NT2/D1 (cell line): ENCODE measurements at regions not wholly inside any gene's neighbourhood (a gene's known extent, or its start where the extent isn't known, plus 50 kb on each side); places are given as distances from the start of the nearest gene placed in this dataset.
"Not testable (repeated sequence)": the region's sequence is repeated elsewhere in the genome, so short reads cannot be mapped to it uniquely, and the experiment has no call there.

Experiments
- DNase-seq: peaks from one replicate; pipeline ENCODE4 v3.0.0-alpha.2; 2011; ENCODE audit warnings: low read depth, low spot score
- H3K27me3 ChIP-seq: 2 replicates; pipeline ENCODE4 v1.6.0; 2011; ENCODE audit warnings: mild to moderate bottlenecking; ENCODE audit not compliant: insufficient read length, insufficient read depth
- H3K36me3 ChIP-seq: 2 replicates; pipeline ENCODE4 v1.6.1; 2011; ENCODE audit warnings: mild to moderate bottlenecking, low read length, mixed read lengths; ENCODE audit not compliant: insufficient read depth, insufficient read length
- H3K4me1 ChIP-seq: 2 replicates; pipeline ENCODE4 v1.5.1; 2011; ENCODE audit not compliant: insufficient read depth, insufficient read length
- H3K4me3 ChIP-seq: 2 replicates; pipeline ENCODE4 v1.5.1; 2011; ENCODE audit warnings: low read depth; ENCODE audit not compliant: insufficient read length
- H3K9ac ChIP-seq: 2 replicates; pipeline ENCODE4 v1.6.0; 2011; ENCODE audit warnings: low read depth; ENCODE audit not compliant: insufficient read length
- H3K9me3 ChIP-seq: 2 replicates; pipeline ENCODE4 v1.5.1; 2011; ENCODE audit warnings: mild to moderate bottlenecking, low read length; ENCODE audit not compliant: insufficient read depth
- SUZ12 ChIP-seq: IDR thresholded peaks from 2 replicates; pipeline ENCODE4 v1.6.1; 2011; ENCODE audit not compliant: insufficient read length, insufficient read depth; ENCODE audit errors: extremely low read depth
- YY1 ChIP-seq: IDR thresholded peaks from 2 replicates; pipeline ENCODE4 v1.6.1; 2011; ENCODE audit not compliant: insufficient read length, insufficient read depth
- ZNF274 ChIP-seq: IDR thresholded peaks from 2 replicates; pipeline ENCODE4 v1.6.1; 2011; ENCODE audit warnings: mild to moderate bottlenecking, low read depth, low read length

DNA sequence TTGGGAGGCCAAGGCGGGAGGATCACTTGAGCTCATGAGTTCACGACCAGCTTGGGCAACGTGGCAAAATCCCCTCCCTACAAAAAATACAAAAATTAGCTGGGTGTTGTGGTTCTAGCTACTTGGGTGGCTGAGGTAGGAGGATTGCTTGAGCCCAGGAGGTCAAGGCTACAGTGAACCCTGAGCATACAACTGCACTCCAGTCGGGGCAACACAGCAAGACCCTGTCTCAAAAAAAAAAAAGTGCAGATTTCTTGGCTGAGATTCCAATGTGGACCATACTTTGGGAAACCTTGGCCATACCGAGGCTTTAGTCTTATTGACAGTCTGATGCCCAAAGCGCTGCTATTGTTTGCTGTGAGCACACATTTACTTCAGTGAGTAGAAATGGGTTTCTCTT lies 113.6 kb upstream of the CLINT1 start:
- no peak for TF ChIP-seq YY1
- TF ChIP-seq ZNF274, result no peak
- TF ChIP-seq SUZ12, result no peak
- Histone ChIP-seq H3K27me3 (no peaks in the 10 kb centered on the region), H3K4me3 (no peak overlapping the region), H3K4me1 (no peaks in the 10 kb centered on the region), H3K36me3 (no peaks in the 10 kb centered on the region), H3K9ac (no peak overlapping the region), H3K9me3 (no peaks in the 10 kb centered on the region)
- no peak for DNase-seq

DNA sequence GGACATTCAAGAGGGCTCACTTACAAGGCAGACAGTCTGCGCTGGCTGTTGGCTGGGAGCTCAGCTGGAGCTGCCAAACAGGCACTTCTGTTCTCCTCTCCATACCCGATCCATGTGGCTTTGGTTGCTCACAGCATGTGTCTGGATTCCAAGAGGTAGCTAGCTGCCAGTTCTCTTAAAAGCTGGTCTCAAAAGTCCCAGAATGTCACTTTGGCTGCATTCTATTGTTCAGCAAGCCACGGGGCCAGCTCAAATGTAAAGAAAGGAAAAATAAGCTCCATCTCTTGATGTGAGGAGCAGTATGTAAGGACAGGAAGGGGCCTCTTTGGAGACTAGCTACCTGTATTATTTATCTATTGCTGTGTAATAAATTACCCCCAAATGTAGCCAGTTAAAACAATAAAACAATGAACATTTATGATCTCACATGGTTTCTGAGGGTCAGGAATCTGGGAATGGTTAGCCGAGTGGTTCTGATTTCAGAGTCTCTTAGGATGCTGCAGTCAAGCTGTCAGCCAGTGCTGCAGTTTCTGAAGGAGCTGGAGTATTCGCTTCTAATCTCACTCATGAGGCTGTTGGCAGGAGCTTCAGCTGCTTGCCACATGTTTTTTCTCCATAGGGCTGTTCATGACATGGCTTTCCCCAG lies 112.7 kb upstream of the CLINT1 start:
- Histone ChIP-seq H3K27me3 (no peaks in the 10 kb centered on the region), H3K4me1 (no peaks in the 10 kb centered on the region), H3K36me3 (no peaks in the 10 kb centered on the region), H3K4me3 (no peak overlapping the region), H3K9ac (peak overlapping the region; percentile 25), H3K9me3 (no peaks in the 10 kb centered on the region)
- TF ChIP-seq ZNF274 (no peak), YY1 (no peak), SUZ12 (no peak)
- DNase-seq, result peak; percentile 22

DNA sequence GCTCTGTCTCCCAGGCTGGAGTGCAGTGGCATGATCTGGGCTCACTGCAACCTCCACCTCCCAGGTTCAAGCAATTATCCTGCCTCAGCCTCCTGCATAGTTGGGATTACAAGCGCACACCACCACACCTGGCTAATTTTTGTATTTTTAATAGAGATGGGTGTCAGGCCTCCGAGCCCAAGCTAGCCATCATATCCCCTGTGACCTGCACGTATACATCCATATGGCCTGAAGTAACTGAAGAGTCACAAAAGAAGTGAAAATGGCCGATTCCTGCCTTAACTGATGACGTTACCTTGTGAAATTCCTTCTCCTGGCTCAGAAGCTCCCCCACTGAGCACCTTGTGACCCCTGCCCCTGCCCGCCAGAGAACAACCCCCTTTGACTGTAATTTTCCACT lies 109.6 kb upstream of the CLINT1 start:
- H3K4me1 ChIP-seq, H3K9ac ChIP-seq, DNase-seq, H3K4me3 ChIP-seq, H3K27me3 ChIP-seq, H3K36me3 ChIP-seq, H3K9me3 ChIP-seq: not testable (repeated sequence)

DNA sequence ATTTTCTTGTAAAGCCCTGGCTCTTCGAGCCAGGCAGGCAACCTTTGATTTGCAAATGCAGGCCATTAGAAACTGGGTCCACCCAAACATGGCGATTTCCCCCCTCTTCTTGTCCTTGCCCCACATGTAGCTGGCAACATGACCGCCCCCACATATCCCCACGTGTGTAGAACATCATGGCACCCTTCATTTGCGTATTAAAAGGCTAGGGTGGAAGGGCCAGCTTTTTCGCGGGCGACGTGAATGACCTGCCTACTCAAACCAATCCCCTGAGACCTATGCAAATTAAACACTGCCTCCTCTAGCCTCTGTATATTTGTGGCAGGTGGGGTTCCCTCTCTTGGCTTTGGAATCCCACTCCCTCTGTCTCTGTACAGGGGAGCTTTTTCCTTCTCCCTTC lies 107.0 kb upstream of the CLINT1 start:
- Histone ChIP-seq H3K9me3 (no peaks in the 10 kb centered on the region), H3K27me3 (no peaks in the 10 kb centered on the region), H3K4me1 (peaks cover 3% of the 10 kb centered on the region), H3K9ac (no peak overlapping the region), H3K4me3 (no peak overlapping the region), H3K36me3 (no peaks in the 10 kb centered on the region)
- no peak for TF ChIP-seq YY1
- no peak for TF ChIP-seq SUZ12
- no peak for TF ChIP-seq ZNF274
- peak; percentile 30 for DNase-seq

DNA sequence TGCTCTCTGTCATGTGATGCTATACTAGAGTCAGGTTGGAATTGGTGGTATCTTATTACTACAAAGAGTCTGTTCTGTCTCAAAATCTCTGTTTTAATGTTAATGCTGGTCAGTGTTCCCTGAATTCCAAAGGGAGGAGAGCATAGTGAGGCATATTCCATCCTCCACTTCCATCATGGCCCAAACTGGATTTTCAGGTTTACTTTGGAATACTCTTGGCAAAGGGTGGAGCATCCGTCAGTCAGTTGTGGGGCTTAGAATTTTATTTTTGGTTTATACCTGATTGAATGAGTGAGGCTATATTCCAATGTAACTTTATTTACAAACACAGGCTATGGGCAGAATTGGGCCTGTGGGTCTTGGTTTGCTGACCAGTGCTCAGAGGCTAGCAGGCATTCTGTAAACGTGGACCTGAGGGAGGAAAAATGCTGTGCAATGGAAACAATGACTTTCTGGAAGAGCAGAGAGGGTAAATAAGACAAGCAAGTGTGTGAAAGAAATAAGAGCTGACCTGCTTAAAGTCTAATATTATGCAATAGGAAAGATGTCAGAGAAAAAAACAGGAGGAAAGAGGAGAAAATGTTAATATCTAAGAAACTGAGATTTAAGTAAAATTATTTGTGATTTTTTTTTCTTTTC lies 106.2 kb upstream of the CLINT1 start:
- Histone ChIP-seq H3K4me3 (no peak overlapping the region), H3K4me1 (peaks cover 3% of the 10 kb centered on the region), H3K9me3 (no peaks in the 10 kb centered on the region), H3K27me3 (no peaks in the 10 kb centered on the region), H3K9ac (no peak overlapping the region), H3K36me3 (no peaks in the 10 kb centered on the region)
- no peak for DNase-seq
- TF ChIP-seq YY1, result no peak
- no peak for TF ChIP-seq SUZ12
- no peak for TF ChIP-seq ZNF274

DNA sequence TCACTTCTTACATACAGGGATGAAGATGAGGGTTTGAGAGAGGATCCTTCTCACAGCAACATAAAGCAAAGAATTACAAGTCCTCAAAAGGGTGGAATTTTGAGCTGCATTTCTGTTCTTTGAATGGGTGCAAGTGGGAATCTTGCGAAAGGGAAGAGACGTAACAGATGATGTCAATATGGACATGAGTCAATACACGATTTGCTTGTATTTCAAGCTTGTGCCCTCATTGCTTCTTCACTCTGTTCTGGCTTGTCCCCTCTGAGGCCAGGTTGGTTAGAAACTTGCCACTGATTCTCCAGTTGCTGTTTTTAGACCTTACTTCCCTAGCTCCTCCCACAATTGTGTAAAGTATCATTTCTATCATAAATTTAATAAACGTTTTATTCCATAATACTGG lies 104.8 kb upstream of the CLINT1 start:
- Histone ChIP-seq H3K4me3 (no peak overlapping the region), H3K9ac (no peak overlapping the region), H3K4me1 (peaks cover 3% of the 10 kb centered on the region), H3K27me3 (no peaks in the 10 kb centered on the region), H3K9me3 (no peaks in the 10 kb centered on the region), H3K36me3 (no peaks in the 10 kb centered on the region)
- TF ChIP-seq YY1, result no peak
- TF ChIP-seq ZNF274, result no peak
- no peak for TF ChIP-seq SUZ12
- DNase-seq, result no peak

DNA sequence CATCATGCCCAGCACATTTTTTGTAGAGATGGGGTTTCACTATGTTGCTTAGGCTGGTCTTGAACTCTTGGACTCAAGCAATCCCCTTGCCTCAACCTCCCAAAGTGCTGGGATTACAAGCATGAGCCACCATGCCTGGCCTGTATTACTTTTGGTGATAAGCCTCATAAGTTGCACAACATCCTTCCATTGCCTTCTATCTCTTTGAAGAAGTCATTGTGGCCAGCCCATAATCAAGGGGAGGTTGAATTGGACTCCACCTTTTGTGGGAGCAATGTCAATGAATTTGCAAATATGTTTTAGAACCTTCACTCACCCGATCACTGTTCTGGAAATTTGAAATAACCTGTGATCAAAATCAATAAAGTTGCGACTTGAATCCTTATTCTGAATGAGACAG lies 104.3 kb upstream of the CLINT1 start:
- TF ChIP-seq ZNF274 (no peak), SUZ12 (no peak), YY1 (no peak)
- Histone ChIP-seq H3K36me3 (no peaks in the 10 kb centered on the region), H3K9ac (no peak overlapping the region), H3K9me3 (no peaks in the 10 kb centered on the region), H3K27me3 (no peaks in the 10 kb centered on the region), H3K4me1 (peaks cover 3% of the 10 kb centered on the region), H3K4me3 (no peak overlapping the region)
- DNase-seq, result no peak

DNA sequence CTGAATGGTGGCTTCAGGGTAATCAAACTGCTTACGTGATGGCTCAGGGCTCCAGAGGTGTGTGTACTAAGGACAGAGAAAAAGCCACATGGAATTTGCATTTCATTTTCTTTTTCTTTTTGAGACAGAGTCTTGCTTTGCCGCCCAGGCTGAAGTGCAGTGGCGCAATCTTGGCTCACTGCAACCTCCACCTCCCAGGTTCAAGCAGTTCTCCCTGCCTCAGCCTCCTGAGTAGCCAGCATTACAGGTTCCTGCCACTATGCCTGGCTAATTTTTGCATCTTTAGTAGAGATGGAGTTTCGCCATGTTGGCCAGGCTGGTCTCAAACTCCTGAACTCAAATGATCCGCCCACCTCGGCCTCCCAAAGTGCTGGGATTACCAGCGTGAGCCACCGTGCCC lies 103.7 kb upstream of the CLINT1 start:
- not testable (repeated sequence) for H3K9ac ChIP-seq, H3K36me3 ChIP-seq, H3K4me3 ChIP-seq, H3K4me1 ChIP-seq, H3K27me3 ChIP-seq, DNase-seq, H3K9me3 ChIP-seq
